Neutrophil (primary cell): ENCODE measurements at regions not wholly inside any gene's neighbourhood (a gene's known extent, or its start where the extent isn't known, plus 50 kb on each side); places are given as distances from the start of the nearest gene placed in this dataset.
"Not testable (repeated sequence)": the region's sequence is repeated elsewhere in the genome, so short reads cannot be mapped to it uniquely, and the experiment has no call there.

ENCODE experiments used
- H3K27ac ChIP-seq: fragments of 200-600 bp; sonication (generic); 2 replicates; pipeline ENCODE4 v1.5.1; 2016; ENCODE audit warnings: mild to moderate bottlenecking, moderate library complexity
- H3K27me3 ChIP-seq: fragments of 200-600 bp; sonication (generic); 2 replicates; pipeline ENCODE4 v1.6.0; 2016; ENCODE audit warnings: mild to moderate bottlenecking
- H3K36me3 ChIP-seq: fragments of 200-600 bp; sonication (generic); 2 replicates; pipeline ENCODE4 v1.5.1; 2017
- H3K4me1 ChIP-seq, 2 experiments: fragments of 200-600 bp in 1 of 2; sonication (generic) in 1 of 2; 1 replicate in 1 of 2; 2 replicates in 1 of 2; pipeline versions ENCODE4 v1.5.1 to v1.6.1; 2013 to 2016; ENCODE audit warnings: low read depth in 1 of 2, low read length in 1 of 2, mild to moderate bottlenecking in 1 of 2, moderate library complexity in 1 of 2; ENCODE audit not compliant: control insufficient read depth in 1 of 2, insufficient read depth in 1 of 2
- H3K4me3 ChIP-seq, 2 experiments: fragments of 200-600 bp in 1 of 2; sonication (generic) in 1 of 2; 1 replicate in 1 of 2; 2 replicates in 1 of 2; pipeline ENCODE4 v1.5.1; 2013 to 2016; ENCODE audit warnings: low read depth in 1 of 2, low read length in 1 of 2, mild to moderate bottlenecking in 1 of 2, moderate library complexity in 1 of 2
- H3K9me3 ChIP-seq: fragments of 200-600 bp; sonication (generic); 2 replicates; pipeline ENCODE4 v1.5.1; 2016

GRCh38 chr2:89161626-89162025, 470.2 kb downstream of the RPIA start:
- not testable (repeated sequence) for H3K4me1 ChIP-seq, H3K4me3 ChIP-seq, H3K27me3 ChIP-seq, H3K36me3 ChIP-seq, H3K9me3 ChIP-seq, H3K27ac ChIP-seq

GRCh38 chr2:89170506-89171173, 479.2 kb downstream of the RPIA start:
- not testable (repeated sequence) for H3K9me3 ChIP-seq, H3K27me3 ChIP-seq, H3K27ac ChIP-seq, H3K4me1 ChIP-seq, H3K4me3 ChIP-seq, H3K36me3 ChIP-seq

GRCh38 chr2:89171174-89171519, 479.7 kb downstream of the RPIA start:
- not testable (repeated sequence) for H3K4me1 ChIP-seq, H3K27ac ChIP-seq, H3K4me3 ChIP-seq, H3K9me3 ChIP-seq, H3K36me3 ChIP-seq, H3K27me3 ChIP-seq

- not testable (repeated sequence) for H3K27ac ChIP-seq, H3K4me1 ChIP-seq, H3K9me3 ChIP-seq, H3K36me3 ChIP-seq, H3K27me3 ChIP-seq, H3K4me3 ChIP-seq
Measured at GRCh38 chr2:89177004-89177403, 485.5 kb downstream of the RPIA start.

GRCh38 chr2:89182221-89182620, 490.7 kb downstream of the RPIA start:
- H3K36me3 ChIP-seq, H3K9me3 ChIP-seq: not testable (repeated sequence)

GRCh38 chr2:89184746-89185145, 493.3 kb downstream of the RPIA start:
- H3K36me3 ChIP-seq, H3K4me3 ChIP-seq, H3K27me3 ChIP-seq, H3K27ac ChIP-seq, H3K9me3 ChIP-seq: not testable (repeated sequence)
- peaks cover 8 to 21% of the 10 kb centered on the region in 2 experiments for H3K4me1 ChIP-seq

More at GRCh38 chr2:89182221-89182620, 490.7 kb downstream of the RPIA start:
- H3K4me3 ChIP-seq, H3K4me1 ChIP-seq, H3K27me3 ChIP-seq, H3K27ac ChIP-seq: not testable (repeated sequence)

- not testable (repeated sequence) for H3K4me1 ChIP-seq, H3K9me3 ChIP-seq, H3K36me3 ChIP-seq, H3K27ac ChIP-seq, H3K27me3 ChIP-seq, H3K4me3 ChIP-seq
Measured at GRCh38 chr2:89195636-89196251, 504.3 kb downstream of the RPIA start.

- H3K4me1 ChIP-seq, H3K9me3 ChIP-seq, H3K27me3 ChIP-seq, H3K4me3 ChIP-seq, H3K27ac ChIP-seq, H3K36me3 ChIP-seq: not testable (repeated sequence)
Measured at GRCh38 chr2:89196719-89197118, 505.2 kb downstream of the RPIA start.

GRCh38 chr2:89198026-89198425, 506.6 kb downstream of the RPIA start:
- not testable (repeated sequence) for H3K4me3 ChIP-seq, H3K36me3 ChIP-seq, H3K27ac ChIP-seq, H3K27me3 ChIP-seq, H3K9me3 ChIP-seq, H3K4me1 ChIP-seq

GRCh38 chr2:89199453-89200246, 508.2 kb downstream of the RPIA start:
- not testable (repeated sequence) for H3K27me3 ChIP-seq, H3K36me3 ChIP-seq, H3K4me1 ChIP-seq, H3K27ac ChIP-seq, H3K4me3 ChIP-seq, H3K9me3 ChIP-seq

- H3K4me1 ChIP-seq, H3K27me3 ChIP-seq, H3K27ac ChIP-seq, H3K9me3 ChIP-seq, H3K4me3 ChIP-seq, H3K36me3 ChIP-seq: not testable (repeated sequence)
Measured at GRCh38 chr2:89200247-89200527, 508.7 kb downstream of the RPIA start.

GRCh38 chr2:89202518-89202917, 511.0 kb downstream of the RPIA start:
- H3K27me3 ChIP-seq, H3K9me3 ChIP-seq, H3K36me3 ChIP-seq, H3K4me3 ChIP-seq, H3K27ac ChIP-seq, H3K4me1 ChIP-seq: not testable (repeated sequence)

- not testable (repeated sequence) for H3K36me3 ChIP-seq, H3K9me3 ChIP-seq, H3K27ac ChIP-seq, H3K27me3 ChIP-seq, H3K4me3 ChIP-seq
- peaks cover 8 to 15% of the 10 kb centered on the region in 2 experiments for H3K4me1 ChIP-seq
Measured at GRCh38 chr2:89205153-89205552, 513.7 kb downstream of the RPIA start.
